NCI-H1092 (cell line): ENCODE measurements at regions not wholly inside any gene's neighbourhood (a gene's known extent, or its start where the extent isn't known, plus 50 kb on each side); places are given as distances from the start of the nearest gene placed in this dataset.

Experiments
- DNase-seq: peaks from one replicate; lab custom pipeline; 2025; lab: John Stamatoyannopoulos, UW

DNA sequence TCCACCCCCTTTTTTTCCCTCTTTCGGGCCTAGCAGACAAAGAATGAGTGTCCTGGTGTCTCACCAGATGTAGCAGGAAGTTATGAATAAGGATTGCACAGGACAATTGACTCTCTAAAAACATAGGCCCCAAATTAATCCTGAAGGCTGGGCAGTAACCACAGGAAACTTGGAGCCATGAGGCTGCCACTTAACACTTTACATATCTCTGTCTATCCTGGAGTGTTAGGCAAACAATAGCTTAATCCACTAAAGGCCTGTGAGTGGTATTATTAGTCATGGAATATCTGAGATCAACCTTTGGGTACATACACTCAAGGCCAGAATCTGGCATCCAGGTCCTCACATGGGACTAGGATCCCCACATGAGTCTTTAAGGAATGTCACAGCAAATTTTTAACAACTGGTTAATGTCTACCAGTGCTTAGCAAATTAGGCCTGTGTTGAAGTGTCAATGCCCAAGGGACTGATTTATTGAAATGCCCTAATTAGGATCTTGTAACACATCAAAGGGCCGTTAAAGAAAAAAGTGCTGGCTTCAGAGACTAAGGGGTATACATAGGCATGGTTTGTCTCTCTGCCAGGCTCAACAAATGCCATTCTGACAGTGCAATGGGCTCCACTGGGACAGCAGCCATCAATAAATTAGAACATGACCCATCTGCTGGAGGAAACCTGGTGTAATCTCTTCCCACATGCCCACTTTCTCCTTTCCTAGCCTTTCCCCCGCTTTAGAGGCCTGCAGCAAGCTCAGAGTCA, 196.7 kb upstream of the TBX20 start:
- peak; percentile 40 for DNase-seq

DNA sequence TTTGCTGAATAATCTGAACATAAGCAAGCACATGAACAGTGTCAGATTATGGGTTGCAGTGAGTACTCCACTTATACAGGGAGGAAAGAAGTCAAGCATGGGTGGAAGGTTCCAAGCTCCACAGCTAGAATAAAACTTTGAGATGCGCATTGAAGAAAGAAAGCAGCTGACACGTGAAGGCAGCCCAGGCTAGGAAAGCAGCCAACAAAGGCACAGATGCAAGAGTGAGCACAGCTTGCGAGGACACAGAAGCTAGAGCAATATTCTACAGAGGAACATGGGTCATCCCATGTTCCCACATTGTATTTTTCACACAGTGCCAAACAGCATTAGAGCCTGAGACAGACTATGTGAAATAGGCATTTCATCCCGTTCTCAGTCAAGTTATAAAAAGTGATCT, 194.6 kb upstream of the TBX20 start:
- DNase-seq = no peak

DNA sequence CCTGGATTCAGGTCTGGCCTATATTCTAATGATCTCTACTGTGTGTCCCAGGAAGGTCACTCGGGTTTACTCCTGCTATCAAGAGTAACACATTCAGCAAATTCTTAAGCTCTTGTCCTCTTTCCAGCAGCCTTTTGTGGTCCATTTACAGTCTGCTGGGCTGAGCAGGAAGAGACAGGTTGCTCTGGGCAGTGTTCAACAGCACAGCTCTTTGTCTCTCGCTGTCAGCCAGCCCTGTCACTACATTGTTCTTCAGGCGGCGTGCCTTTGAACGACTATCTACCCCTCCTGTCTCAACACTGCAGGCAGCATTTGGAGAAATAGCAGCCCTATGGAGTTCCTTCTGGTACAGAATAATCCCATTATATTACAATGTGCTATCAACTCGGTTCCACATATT, 192.2 kb upstream of the TBX20 start:
- DNase-seq = no peak

DNA sequence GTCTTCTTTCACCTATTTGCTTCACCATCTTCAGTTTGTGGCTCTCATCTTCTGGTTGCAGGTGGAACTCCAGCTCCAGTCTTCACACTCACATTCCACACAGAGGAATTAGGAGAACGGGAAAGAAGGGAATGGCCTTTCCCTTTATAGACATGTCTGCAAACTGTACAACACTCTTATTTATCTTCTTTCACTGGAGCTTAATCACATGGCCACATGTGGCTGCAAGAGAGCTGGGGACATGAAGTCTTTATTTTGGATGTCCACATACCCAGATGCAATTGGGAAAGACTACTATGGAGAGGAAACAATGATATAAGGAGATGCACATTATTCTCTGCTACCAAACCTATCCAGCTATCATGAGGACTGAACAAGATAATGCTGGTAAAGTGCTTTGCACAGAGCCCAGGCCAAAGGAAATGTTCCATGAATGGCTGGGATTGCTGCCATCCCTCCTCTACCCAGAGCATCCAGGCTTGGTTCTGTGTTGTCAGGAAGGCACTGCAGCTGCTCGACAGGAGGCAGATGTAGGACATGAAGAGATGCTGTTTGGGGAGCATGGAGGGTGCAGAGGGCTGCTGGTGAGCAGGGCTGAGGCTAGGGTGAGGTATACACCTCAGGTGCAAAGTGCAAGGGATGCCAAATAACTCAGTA, 183.8 kb upstream of the TBX20 start:
- no peak for DNase-seq

DNA sequence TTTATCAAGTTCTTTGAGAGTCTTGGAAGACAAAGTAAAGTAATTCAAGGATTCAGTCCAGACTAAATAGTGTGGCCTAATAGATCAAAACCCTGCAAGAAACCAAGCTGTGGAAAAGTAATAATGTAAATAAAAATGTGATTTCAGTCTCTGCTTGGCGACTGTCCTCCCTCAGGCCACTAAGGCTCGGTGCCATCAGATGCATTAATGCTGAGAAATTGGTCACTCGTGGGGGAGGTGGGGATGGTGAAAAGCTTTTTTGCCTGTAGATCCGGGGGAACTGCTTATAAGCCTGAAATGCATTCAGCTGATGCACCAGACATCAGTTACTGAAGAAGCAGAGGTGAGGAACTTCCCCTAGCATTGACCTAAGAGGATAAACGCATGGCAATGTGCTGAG, 182.6 kb upstream of the TBX20 start:
- DNase-seq = no peak

DNA sequence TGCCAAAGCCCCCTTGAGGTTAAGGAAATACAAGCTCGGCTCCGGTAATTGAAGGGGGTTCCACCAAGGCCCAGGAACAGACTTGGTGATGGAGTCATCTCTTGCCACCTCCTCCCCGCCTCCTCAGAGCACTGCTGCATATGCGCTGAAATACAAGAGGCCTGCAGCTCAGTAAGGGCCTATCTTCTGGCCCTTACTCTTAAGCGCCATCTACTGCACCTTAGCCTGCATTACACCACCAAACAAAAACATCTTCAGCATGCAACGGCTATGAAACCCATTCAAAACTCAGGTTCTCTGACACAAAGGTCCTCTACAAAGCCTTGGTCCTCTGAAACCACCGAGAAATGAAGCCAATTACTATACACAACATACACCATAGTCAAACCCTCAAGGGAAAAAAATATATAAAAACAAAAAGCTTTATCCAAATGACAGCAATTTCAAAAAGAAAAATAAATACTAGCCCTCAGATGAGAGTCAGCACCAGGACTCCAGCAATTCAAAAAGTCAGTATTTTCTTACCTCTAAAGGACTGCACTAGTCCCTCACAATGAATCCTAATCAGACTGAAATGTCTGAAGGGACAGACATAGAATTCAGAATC, 176.8 kb upstream of the TBX20 start:
- DNase-seq = no peak

DNA sequence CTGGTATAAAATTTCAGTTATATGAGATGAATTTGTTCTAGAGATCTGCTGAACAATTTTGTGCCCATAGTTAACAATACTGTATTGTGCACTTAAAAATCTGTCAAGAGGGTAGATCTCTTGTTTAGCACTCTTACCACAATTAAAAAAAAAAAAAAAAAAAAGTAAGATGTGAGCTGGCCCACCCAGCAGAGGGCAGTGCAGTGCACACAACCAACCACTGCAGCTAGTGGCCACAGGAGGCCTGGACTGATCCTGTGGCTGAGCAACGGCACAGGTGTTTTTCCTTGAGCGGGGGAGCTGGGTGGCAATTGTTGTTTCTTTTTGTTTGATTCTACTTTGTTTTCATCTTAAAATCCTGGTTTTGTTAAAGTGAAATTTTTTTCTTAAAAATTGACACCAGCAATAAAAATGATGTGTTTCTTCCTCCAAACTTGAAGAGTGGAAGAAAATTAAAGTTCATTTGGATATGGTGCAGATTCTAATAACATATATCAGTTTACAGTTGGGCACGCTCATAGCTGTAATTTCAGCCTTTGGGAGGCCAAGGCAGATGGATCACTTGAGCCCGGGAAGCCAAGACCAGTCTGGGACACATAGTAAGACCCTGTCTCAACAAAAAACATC, 171.1 kb upstream of the TBX20 start:
- DNase-seq = peak; percentile 56

DNA sequence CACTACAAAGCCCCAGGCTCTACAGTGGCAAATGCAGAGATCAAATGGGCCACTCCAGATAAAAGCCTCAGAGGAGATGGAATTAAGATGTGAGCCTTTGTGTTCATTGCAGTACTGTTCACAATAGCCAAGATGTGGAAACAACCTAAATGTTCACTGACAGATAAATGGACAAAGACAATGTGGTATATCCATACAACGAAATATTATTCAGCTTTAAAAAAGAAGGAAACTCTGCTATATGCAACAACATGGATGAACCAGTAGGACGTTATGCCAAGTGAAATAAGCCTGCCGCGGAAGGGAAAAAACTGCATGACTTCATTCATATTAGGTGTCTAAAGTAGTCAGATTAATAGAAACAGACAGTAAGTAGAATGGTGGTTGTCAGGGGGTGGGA, 170.5 kb upstream of the TBX20 start:
- DNase-seq = no peak

DNA sequence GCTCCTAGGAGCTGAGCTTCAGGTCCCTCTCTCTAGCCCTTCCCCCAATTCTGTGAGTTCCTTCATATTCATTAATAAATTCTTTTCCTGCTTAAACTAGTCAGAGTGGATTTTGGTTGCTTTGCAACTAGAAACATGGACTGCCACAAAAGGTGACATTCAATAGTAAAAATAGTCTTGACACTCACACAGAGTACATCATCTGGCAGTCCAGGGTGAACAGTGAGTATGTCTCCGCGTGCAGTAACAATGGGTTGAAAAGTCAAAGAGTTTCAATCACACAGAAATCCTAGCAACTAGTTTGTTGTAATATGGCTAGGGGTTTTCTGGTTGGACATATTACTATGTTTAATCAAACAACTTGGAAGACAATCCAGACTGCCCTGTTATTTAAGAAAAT, 168.8 kb upstream of the TBX20 start:
- no peak for DNase-seq

DNA sequence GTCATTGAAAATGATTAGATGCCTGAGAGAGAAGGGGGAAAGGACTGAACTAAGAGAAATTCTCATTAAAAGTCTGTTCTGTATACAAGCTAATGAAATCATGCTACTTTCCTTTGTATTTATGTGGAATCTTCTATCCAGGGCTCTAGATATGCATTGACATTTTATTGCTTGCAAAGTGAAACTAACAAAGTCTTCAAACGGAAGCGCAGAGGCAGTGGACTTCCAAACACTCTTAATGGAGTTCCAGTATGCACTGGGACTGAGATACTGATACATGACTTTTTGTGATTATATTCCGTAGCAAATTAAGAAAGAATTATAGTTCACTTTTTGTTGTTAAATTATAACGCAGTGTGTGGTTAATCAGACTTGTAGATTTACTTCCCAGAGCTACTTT, 166.8 kb upstream of the TBX20 start:
- DNase-seq = no peak

DNA sequence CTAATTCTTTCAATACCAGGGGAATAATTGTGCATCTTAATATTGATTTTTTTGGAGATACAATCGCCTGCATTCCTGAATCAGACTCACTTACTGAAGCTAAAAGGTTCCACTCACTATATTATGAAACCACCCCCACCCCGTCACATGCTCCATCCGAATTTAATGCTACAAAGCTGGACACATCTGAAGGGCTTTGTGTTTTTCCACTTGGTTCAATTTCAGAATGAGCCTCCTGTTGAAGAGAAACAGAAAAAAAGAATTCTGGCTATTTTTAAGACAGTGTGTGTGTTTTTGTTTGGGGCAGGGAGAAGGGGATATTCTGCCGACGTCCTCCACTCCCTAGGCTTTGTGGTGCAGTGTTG, 165.5 kb upstream of the TBX20 start:
- DNase-seq = no peak

DNA sequence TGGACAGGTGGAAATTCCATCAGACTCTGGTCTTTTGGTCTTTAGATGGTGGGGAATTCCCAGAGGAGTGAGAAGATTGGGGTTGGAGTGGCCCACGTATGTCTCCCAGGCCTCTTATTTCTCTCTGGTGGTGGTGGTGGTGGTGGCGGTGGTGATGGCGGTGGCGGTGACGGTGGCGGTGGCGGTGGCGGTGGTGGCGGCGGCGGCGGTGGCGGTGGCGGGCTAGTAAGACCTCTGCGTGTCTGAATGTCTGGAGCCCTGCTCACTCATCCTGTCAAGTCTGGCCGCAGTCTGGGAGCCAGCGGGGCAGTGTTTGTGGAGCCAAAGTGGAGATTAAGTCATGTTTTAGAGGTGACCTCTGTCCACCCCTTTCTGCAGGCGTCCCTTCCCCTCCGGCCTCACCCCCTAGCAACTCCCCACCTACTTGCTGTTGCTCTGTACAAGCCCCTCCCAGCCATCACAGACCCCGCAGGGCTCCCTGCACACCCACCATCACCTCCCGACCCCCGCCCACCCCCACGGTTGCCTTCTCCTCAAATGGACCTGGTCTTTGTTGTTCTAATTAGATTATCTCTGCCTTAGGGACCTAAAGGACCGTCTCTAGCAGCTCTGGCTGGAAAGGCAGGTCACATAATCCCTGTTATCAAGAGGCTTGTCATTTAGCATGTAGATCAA, 165.0 kb upstream of the TBX20 start:
- DNase-seq = no peak

DNA sequence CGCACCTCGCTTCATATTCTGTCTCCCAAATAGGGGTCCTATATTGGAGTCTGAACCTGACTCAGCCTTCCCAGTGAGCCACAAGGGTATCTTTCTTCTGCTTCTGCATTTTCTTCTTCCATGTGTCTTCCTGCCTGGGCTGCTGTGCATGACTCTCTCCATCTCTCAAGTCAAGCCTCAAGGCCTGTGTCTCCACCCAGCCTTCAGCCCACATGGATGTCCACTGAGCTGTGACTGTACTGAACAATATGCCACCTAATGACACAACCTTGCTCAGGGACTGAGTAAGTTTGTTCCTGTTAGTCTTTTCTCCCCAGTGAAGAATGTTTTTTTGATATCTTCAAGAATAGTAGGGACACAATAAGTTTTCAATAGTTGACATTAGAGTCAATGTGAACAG, 162.7 kb upstream of the TBX20 start:
- no peak for DNase-seq

DNA sequence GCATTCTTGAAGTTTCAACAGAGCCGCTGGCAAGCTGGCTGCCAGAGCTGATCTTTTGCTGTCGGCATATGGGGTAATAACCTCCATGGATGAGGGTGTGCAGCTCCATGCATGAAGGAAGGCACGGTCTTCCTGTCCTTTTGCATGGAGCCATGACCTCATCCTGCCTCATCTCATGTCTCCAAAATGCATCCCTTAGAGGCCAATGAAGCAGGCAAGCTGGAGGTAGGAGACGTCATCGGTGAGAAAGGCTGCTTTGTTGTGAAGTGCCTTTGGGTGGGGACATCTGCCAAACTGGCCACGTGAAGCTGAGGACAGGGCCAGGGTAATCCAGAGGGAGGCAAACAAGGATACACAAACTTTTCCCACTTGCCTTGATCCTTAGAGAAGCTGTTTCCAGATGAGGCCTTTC, 161.5 kb upstream of the TBX20 start:
- DNase-seq = no peak

DNA sequence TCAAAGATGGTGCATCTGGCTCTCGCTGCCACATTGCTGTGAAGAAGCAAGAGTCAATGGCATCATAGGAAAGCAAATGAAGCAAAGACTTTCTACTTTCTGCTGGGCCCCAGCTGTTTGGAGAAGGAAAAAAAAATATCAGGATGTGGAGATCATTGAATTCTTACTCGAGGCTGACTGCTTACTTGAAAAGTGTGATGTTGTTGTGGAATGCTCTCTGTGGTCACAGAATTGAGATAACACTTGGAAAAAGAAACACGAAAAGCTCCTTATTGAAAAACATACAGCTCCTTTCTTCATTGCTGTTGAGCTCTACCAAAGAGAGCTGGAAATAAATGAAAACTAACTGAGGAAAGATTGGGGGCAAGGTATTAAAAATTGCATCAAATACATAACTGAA, 157.4 kb upstream of the TBX20 start:
- no peak for DNase-seq

DNA sequence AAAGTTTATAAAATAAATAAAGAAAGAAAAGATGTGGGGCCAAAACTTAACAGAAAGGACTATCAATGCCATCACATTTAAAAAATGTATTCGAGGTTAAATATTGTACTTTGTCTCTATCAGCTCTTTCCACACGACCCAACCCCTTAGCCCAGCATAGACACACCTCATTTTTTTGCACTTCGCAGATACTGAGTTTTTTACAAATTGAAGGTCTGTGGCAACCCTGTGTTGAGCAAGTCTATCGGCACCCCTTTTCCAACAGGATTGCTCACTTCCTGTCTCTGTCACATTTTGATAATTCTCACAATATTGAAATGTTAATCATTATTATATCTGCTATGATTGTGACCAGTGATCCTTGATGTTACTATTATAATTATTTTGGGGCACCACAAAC, 151.6 kb upstream of the TBX20 start:
- DNase-seq = no peak

DNA sequence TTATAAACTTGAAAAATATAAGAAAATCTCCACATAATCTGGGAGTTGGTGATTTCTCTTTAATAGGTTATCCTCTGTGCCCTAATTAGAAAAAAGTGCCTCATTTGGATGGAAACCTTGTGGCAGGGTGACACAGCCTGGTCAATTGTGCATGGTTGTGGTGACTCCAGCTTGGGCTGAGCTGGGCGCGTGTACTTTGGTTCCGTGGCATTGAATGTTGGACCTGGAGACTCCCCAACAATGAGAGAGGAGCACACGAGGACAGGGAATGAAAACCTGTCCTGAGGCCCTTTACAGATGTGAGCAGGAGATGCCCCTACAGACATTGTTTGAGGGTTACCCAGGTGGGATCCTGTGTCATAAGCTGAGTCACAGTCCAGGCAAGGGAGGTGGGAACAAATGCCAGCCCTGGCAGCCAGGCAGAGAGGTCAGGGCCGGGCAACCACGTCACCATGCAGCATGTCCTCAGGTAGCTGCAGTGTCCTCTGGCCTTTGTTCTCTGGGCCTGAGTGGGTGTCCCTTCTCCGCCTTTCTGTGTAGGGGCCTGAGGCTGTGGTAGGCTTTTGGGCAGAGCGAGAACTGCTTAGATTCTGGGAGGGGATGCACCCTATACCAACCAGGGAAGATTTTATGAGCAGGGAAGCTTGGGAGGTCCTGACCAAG, 147.4 kb upstream of the TBX20 start:
- DNase-seq = no peak

DNA sequence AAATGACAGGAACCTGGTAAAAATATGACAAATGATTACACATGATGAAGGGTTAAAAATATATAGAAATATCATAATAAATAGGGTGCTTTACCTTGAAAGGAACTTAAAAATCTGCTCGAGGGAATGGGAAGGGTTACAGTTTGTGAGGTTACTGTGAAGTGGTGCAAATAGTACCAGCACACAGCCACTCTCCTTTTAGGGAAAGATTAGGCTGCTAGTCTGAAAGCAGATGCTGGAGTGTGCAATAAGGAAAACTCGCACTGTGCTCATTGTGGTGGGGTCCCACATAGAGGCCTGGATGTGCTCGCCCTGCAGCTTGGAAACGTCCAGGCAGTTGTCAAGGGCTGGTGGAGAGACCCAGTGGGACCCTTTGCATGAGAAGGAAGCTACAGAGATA, 145.9 kb upstream of the TBX20 start:
- DNase-seq = no peak

DNA sequence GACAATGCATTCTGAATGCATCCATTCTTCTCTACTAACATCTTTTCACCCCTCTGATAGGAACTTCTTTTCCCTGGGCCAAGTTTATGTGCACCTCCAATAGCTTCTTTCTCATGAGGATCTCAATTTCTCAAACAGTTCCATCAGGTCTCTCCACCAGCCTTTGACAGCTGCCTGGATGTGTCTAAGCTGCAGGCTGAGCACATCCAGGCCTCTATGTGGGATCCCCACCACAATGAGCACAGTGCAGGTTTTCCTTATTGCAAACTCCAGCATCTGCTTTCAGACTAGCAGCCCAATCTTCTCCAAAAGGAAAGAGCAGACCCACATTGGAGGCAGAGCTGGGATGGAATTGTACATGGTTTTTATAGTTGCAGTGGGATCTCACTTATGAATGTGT, 145.3 kb upstream of the TBX20 start:
- no peak for DNase-seq

DNA sequence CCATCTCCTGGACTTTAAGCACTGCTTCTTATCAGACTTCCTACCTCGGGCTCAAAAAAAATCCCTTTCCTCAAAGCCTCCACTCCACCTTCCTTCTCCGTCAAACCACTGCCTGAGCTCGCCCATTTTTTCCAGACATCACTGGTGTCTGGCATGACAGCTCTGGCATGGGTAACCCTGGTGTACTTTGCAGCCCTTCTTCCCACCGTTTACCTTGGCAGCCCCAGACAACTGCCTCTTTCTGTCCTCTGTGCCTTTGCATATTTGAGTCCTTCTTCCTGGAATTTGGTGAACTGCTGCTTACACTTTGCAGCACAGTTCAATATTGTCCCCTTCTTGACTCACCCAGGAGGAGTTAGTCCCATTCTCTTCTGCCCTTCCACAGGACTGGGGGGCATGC, 144.6 kb upstream of the TBX20 start:
- DNase-seq = no peak

DNA sequence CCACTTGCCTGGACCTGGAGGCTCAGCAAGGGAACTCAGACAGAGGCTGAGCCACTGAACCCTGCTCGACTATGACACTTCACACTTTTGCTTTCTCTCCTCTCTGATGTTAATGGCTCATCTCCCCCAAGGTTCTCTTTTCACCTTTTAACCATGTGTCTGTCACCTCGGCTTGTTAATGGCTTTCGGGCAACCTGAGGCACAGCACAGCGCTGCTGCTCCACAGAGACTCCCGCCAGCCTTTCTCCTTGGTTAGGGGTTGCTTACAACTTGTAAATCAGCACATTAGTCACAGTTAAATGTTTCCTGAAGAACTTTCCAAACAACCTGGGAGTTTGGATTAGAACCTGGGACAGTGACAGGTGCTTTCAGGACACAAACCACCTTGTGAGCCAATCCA, 136.2 kb upstream of the TBX20 start:
- no peak for DNase-seq

DNA sequence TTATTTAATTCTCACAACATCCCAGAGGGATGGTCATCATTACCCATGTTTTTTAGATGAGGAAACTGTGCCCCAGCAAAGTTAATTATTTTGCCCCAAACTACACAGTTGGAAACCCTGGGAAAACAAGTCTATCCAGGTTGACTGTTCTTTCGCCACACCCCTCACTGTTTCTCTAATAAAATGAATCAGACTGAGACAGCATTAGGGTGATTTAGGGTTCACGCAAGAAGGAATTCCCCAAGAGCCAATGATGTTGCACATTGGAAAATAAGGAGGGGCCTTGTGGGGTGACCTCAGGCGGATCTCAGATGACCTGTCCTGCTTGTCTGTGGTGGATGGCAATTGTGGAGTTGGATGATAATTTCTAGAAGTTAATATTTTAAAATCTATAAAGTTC, 135.7 kb upstream of the TBX20 start:
- no peak for DNase-seq
